GM18498 (cell line): ENCODE measurements at regions not wholly inside any gene's neighbourhood (a gene's known extent, or its start where the extent isn't known, plus 50 kb on each side); places are given as distances from the start of the nearest gene placed in this dataset.

Experiments used
- ATAC-seq: cut with Tn5 transposase; IDR thresholded peaks from one replicate; pipeline ENCODE4 v1.9.1; 2021; ENCODE audit warnings: mild to moderate bottlenecking, moderate library complexity; ENCODE audit not compliant: unreplicated experiment

DNA sequence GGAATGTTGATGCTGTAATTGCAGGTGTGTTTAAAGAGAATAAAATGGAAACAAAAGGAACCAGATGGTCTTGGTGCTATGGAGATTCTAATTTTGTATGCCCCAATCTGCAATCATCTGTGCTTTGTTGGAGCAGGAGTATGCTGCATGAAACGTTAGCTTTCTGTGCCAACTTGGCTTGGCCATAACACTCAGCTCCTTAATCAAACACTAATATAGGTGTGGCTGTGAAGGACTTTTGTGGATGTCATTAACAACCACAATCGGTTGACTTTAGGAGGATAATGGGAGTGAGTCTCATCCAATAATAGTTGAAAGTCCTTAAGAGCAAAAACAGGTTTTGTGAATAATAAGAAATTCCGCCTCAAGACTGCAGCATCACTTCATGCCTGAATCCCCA is 399.2 kb downstream of the NLGN4X start:
- no peak for ATAC-seq

DNA sequence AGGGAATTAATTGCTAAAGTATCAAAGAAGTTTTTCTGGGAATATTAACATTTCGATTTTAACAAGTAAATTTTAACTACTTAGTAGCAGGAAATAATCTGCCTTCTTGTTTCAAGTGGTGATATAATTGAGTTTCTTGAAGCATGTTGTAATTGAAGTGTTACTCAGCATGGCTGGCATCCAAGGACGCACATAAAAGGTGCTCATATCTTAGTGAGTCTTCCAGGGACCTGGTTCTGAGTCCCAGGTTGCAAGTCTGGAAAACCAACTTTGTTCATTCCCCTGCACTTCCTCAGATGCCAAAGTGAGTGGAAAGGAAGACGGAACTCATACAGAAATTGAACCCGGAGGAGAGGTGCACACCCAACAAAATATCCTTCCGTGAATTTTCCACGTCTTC is 399.6 kb downstream of the NLGN4X start:
- ATAC-seq, result no peak

DNA sequence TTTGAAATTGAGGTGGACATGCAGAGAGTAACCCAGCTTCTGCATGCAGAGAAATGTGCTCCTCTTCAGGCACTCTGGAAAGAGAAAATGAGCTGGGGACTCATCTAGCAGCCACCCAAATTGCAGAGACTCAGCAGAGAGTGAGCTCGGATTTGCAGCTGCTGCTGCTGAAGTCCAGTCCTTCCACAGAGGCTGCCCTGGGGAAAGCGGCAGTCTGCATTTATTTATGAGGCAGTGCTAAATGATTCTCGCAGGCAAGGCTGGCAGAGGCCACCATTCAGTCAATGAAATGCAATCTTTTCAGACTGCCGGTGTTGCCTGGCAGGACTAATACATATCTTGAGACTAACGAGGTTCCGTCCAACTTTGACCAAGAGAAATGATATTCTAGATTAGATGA is 404.8 kb downstream of the NLGN4X start:
- no peak for ATAC-seq

DNA sequence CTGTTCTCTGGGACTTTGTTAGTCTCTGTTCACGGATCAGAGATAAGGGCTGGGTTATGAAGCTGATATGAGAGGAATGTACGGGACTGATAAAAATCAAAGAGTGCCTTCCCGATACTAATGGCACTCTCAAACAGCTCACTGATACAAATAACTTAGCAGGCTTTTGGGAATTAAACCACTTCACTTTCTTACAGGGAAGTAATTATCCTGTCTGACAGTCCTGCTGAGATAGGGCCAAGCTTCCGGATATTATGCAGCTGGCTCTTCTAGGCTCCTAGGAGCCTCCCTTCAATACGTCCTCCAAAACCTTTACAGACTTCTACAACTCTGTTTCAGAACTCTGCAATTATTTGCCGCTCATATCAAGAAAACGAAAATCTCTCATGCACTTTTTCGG is 418.0 kb downstream of the NLGN4X start:
- no peak for ATAC-seq

DNA sequence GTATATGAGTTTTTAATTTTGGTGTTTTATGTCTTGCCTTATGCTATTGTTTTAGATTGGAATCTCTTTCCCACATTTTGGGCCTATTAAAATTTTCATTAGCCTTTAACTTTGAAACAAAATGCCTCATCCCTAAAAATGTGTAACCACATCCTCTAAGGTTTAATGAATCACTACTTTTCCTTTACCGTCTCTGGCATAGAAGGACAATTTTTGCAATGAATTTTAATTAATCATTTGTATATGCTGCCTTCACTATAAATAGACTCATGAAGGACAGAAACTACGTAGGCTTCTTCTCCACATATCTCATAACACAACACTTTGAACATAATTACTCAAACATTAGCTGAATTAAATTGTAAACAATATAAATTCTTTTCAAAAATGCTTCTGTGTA is 421.5 kb downstream of the NLGN4X start:
- ATAC-seq, result no peak

DNA sequence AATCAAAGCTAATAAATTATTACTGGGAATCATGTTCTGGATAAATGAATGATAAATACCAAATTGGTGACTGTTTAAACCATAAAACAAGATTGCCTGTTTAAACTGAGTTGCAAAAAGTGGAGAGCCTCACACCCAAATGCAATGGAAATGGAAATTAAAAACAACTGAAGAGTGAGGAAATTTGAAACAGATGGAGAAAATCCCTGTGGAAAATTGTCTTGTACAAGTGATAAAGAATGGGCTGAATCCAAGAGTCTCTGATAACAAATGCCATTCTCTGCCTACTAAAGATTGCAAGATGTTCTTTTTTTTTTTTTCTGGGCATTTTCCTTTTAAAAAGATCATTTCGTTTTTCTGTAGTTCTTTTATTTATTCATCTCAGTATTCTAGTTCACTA is 426.3 kb downstream of the NLGN4X start:
- no peak for ATAC-seq

DNA sequence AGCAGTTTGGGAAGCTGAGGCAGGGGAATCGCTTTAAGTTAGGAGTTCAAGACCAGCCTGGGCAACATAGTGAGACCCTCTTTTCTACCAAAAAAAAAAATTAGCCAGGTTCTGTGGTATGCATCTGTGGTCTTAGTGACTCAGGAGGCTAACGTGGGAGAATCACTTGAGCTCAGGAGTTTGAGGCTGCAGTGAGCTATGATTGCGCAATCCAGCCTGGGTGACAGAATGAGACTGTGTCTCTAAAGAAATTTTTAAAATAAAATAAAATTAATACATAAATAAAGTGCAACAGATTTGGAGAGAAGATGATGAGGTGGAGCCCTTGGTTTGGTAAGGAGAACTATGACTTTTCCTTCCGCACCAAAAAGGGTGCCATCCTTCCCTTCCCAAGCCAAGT is 436.9 kb downstream of the NLGN4X start:
- ATAC-seq, result no peak

DNA sequence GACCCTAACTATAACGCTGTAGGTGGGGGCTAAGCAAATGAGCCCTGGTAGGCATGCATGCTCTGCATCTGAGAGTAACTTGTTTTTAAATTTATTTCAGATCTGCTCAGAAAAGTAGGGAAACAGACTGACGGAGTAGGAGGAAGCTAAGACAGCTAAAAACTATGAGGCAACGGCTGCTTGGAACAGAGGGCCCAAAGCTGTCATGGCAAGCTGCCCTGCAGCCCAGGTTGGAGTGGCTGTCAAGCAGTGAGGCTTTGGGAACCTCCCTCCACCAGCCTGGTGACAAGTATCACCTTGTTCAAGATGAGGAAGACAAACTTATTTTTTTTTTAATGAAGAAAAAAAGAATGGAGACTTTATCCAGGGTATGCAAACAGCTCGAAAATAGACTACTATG is 439.8 kb downstream of the NLGN4X start:
- no peak for ATAC-seq

DNA sequence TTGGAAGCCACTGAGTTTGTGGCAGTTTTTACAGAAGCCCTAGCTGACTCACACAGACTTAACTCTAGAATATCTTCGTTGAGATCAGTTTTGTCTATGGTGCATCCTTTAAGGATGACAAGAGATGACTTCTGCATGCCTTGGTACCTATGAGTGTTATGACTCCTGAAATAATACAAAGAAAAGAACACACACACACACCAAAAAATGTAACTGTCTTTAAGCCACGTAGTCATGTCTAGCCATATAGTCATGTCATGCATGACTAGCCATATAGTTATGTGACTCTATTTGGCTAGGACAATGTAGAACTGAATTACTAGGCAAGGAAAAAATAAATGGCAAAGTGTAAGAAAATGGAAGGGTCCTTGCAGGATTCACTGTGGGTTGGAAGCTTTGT is 447.8 kb downstream of the NLGN4X start:
- ATAC-seq, result no peak

DNA sequence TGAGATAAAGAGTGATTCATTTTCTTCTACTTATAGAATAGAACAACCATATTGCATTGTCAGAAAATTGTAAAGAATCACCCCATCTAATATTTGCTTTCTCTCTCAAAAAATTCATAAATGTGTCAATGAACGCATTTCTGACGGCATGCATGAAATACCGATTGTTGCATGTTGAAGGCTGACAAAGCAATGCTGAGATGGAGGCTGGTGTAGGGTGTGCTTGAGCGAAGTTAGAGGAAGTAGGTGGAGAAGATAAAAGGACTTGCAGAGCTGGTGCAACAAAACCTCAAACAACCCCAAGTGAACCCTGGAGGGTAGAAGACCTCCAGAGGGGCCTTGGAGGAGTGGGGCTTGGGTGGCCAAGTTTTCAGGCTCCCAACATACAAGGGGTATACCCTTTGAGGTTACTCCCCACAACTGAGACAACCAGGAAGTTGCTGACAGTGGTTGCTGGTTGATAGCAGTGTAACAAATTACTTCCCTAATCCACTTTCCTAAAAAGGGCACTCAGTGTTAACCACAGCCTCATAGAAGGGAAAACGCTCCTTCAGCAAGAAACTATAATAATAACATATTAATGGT is 452.7 kb downstream of the NLGN4X start:
- no peak for ATAC-seq

DNA sequence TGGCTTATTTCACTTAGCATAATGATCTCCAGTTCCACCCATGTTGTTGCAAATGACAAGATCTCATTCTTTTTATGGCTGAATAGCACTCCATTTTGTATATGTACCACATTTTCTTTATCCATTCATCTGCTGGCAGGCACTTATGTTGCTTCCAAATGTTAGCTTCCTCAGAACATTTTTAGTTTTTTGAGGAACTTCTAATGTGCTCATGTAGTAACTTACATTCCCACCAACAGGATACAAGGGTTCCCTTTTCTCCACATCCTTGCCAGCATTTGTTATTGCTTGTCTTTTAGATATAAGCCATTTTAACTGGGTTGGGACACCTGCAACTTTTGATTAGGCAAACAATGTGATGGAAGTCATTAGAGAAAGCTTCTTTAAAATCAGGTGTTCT is 454.2 kb downstream of the NLGN4X start:
- no peak for ATAC-seq

DNA sequence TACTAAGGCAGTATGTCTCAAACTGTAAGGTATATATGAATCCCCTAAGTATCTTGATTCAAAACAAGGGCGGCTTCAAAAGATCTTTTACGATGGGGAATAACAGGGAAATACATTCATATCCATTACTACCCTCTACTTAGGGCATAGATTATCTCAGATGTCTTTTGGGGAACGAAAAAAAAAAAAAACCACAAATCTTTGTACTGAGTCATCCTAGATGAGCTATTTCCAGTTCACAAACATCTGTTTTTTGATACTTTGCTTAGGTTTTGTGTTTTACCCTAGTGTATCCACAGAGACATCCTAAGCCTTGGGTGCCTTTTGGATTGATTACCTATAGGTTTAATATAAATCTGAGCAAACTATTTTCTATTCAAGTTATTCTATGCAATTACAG is 457.2 kb downstream of the NLGN4X start:
- ATAC-seq, result no peak

DNA sequence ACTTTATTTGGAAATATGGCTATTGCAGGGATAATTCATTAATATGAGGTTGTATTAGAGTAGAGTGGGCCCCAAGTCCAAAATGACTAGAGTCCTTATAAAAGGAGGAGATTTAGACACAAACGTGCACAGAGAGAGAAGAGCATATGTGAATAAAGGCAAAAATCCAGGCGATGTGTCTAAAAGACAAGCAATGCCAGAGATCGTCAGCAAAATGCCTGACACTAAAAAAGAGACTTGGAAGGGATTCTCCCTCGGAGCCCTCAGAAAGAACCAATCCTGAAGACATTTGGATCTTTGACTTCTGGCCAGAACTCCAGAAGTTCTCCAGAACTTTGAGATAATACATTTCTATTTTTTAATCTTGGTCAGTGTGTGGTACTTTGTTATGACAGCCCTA is 472.1 kb downstream of the NLGN4X start:
- no peak for ATAC-seq

DNA sequence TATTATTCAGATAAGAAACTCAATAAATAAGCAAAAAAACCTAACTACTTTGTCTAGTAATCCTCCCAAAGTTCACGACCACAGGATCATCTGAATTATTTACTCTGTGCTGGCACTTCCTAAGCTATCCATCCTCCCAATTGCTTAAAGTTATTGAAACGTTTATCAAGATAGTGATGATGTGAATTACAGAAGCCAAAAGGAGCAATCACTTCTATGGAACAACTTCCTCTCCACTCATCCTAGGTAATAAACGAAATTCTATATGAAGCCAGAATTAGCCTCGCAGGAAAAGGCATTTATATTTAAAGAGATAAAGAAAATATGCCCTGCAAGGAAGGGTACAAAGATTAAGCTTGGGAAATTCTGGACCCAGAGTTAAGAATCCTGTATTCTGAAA is 475.4 kb downstream of the NLGN4X start:
- ATAC-seq, result no peak

DNA sequence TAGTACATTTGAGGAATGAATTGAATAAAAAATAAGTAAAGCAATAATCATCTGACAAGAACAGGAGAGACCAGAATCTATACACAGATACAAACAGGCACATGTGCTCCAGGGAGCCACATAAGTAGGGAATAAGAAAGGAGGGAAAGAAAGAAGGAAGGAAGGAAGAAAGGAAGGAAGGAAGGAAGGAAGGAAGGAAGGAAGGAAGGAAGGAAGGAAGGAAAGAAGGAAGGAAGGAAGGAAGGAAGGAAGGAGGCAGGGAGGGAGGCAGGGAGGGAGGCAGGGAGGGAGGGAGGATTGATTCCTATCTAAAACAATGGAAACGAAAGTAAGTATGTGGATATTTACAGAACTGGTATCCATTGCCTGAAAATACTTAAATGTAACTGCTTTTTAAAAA is 475.8 kb downstream of the NLGN4X start:
- no peak for ATAC-seq

DNA sequence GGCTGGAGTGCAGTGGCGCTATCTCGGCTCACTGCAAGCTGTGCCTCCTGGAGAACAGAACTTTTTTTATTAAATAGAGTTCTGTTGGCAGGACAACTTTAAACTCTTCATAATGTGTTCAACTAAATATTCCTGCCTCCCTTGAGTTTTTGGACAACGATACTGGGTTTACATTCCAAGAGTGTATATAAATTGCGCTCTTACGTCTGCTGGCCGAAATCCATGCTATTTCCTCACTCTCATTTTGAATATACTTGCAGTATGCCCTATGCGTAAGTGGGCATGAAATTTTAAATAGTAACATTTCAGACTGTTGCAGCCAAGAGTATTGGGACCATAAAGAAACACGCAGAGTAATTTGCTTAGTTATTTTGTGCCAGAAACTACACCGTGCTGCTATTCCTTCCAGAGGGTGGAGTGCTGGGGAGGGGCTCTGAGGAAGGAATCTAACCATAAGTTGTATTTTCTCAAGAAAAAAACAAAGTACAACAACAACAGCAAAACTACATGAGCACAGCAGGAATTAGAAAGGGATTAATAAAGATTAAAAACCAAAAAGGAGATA is 480.0 kb downstream of the NLGN4X start:
- no peak for ATAC-seq

DNA sequence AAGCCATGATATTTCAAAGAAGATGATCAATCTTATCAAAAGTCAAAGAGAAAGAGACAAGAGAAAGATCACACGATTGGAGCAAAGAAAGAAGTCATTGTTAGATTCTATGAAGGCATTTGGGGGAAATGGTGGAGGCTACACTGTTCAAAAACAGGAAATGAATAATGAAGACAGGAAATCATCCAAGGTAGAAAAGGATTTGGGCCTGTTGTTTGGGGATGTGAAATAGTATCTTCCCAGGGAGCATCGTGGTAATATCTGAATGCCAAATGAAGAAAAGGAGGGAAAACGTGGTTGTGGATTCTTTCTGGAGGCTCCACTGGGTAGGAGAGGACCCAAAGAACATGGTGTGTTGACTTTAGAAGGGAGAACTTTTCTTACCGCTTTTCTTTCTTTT is 482.4 kb downstream of the NLGN4X start:
- ATAC-seq, result no peak

DNA sequence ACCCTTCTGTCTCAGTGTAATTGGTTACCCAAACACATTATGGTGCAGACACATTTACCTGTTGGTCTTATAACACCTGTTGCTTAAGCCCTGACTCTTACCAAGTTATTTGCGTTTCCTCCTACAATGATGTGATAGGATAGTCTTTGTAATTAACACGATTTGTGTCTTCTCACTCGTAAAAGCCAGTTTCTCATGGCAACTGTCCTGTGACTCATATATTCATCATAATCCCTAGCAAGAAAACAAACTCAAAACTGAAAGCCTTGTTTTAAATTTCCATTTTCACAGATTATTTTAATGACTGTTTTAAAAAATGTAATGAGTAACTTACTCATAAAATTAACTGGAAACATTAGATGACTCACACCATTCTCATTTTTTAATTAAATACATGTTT is 495.2 kb downstream of the NLGN4X start:
- ATAC-seq, result no peak

DNA sequence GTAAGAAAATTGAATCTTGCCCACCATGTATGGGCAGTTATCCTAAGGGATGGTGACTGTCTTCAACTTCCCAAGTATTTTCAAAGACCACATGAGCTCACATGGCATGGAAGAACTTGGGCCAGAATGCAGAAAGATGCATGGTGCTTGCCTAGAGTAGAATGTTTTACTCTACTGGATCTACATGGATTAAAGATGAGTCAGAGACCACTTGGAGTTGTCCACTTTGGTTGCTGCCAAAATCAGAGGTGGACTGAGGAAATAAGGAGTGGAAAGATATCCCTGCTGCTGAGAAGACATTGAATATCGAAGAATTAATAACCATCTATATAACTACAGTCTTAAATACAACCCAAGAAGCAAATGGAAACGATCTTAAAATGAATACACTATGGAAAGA is 498.1 kb downstream of the NLGN4X start:
- no peak for ATAC-seq

DNA sequence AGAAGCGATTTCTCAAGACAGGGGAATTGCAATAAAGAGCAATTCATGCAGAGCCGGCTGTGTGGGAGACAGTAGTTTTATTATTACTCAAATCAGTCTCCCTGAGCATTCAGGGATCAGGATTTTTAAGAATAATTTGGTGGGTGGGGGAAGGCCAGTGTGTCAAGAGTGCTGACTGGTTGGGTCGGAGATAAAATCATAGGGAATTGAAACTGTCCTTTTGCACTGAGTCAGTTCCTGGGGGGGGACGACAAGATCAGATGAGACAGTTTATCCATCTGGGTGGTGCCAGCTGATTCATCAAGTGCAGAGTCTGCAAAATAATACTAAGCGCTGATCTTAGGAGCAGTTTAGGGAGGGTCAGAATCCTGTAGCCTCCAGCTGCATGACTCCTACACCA is 502.4 kb downstream of the NLGN4X start:
- ATAC-seq, result no peak

DNA sequence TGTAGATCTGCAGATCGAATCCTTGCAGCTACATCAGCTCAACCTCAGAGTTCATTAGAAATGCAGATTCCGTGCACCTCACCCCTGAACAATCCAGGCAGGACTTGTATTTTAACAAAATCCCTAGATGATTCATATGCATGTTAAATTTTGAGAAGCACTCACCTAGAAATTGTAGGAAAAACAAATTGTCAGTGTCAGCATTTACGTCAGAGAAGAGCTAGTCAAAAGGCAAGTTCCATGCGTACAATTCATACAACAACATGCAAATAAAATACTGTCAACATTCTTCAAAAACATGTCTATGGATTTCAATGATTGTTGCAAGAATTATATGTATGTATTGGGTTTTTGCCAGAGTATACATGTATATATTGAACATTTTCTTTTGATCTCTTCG is 504.5 kb downstream of the NLGN4X start:
- ATAC-seq, result no peak

DNA sequence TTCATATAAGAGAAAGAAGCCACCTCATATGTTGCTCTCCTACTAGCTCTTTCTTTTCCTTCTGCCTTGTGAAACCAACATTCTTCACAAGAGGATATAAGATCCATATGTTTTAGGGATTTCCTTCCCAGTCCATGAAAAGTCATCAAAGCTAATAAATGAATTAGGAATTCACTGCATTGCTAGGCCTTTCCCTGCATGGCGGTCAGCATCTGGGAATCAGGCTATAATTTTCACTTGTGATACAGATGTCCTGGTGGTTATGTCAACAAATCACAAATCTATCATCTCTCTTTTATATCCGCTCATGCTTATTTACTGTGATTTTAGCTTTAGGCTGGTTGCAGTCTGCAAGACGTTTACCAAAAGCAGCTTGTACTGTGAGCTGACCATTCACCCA is 510.0 kb downstream of the NLGN4X start:
- ATAC-seq, result no peak

DNA sequence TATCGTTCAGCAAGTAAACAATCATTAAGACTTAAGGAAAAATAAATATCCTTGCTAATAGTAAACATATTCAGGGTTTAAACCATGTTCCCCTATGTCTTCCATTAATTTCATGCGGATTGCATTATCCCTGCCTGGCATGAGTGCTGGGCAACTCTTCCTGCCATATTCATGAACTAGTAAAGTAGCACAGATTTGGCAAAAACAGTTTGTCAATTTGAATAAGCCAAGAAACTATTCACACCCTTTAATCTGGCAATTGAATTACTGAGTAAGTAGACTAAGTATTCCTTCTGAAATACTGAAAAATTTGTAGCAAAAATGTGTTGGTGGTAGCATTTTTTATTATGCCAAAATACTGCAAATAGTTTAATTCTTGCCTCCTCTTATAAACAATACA is 512.0 kb downstream of the NLGN4X start:
- ATAC-seq, result no peak
